GM12875 (cell line): ENCODE measurements at regions not wholly inside any gene's neighbourhood (a gene's known extent, or its start where the extent isn't known, plus 50 kb on each side); places are given as distances from the start of the nearest gene placed in this dataset.

Source experiments
- H3K4me3 ChIP-seq: one replicate; pipeline ENCODE4 v1.5.1; 2011; ENCODE audit warnings: low read depth, low read length, control low read depth
- TF ChIP-seq, protein P1 (sequence below): IDR thresholded peaks from 2 replicates; pipeline ENCODE4 v1.5.1; 2011; ENCODE audit warnings: low read depth, mild to moderate bottlenecking, control low read depth, inconsistent platforms, low read length, moderate library complexity, borderline replicate concordance; ENCODE audit not compliant: insufficient read depth

GRCh38 chr6:167517254-167517916 is 192.5 kb downstream of the TTLL2 start:
- TF ChIP-seq, protein P1, sequence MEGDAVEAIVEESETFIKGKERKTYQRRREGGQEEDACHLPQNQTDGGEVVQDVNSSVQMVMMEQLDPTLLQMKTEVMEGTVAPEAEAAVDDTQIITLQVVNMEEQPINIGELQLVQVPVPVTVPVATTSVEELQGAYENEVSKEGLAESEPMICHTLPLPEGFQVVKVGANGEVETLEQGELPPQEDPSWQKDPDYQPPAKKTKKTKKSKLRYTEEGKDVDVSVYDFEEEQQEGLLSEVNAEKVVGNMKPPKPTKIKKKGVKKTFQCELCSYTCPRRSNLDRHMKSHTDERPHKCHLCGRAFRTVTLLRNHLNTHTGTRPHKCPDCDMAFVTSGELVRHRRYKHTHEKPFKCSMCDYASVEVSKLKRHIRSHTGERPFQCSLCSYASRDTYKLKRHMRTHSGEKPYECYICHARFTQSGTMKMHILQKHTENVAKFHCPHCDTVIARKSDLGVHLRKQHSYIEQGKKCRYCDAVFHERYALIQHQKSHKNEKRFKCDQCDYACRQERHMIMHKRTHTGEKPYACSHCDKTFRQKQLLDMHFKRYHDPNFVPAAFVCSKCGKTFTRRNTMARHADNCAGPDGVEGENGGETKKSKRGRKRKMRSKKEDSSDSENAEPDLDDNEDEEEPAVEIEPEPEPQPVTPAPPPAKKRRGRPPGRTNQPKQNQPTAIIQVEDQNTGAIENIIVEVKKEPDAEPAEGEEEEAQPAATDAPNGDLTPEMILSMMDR = no peak

DNA sequence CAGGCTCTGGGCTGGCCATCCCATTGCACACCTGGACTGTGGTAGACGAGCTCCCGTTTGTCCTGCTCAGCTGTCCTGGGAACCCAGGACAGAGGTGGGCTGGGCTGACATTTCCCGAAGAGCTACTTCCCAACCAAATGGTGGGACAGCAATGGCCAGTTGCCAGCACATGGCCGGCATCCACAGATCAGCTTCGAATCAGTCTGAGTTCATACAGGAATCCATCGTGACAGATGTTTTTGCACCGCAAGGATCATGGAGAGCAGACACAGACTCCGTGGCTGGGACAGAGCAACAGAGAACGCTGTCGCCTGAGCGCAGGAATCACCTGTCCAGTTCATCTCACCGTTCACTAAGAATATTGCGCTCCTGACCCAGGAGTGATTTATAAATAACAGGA is 198.5 kb downstream of the TTLL2 start:
- no peak overlapping the region for H3K4me3 ChIP-seq
- TF ChIP-seq, protein P1 = no peak

More at GRCh38 chr6:167517254-167517916, 192.5 kb downstream of the TTLL2 start:
- H3K4me3 ChIP-seq = no peak overlapping the region

DNA sequence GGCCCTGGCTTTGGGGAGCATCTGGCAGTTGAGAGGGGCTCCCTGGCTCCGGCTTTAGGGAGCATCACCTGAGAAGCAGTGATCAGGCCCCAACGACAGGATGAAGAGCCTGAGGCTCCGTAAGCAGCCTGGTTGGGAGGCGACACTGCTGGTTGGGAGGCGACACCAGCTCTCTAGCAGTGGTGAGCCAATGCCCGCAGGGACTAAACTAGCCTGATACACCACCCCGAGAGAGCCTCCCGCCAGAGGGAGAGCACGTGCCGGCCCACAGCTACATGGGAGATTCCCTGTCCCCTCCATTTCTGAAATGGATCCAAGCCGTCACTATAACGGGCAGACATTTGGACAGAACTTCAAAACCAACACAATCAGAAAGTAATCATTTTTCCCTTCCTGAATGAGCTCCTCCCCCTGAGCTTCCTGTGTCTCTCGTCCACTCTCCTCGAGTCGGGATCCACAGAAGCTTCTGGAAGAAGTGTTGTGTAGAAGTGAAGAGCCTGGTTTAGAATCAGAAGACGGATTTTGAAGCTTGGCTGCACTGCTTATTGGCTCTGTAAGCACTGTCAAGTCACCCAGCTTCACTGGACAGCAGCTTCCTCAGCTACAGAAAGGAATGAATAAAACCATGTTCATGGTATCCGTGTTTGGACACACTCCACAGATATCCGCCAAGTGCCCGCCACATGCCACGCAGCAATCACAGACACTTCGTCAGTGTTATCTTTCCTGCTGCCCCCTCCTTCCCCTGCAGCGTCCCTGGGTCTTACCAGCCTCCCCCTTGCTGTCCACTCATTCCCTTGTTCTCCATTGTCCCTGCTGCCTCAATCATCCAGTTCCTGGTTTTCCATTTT is 199.6 kb downstream of the TTLL2 start:
- TF ChIP-seq, protein P1 = no peak
- no peak overlapping the region for H3K4me3 ChIP-seq

DNA sequence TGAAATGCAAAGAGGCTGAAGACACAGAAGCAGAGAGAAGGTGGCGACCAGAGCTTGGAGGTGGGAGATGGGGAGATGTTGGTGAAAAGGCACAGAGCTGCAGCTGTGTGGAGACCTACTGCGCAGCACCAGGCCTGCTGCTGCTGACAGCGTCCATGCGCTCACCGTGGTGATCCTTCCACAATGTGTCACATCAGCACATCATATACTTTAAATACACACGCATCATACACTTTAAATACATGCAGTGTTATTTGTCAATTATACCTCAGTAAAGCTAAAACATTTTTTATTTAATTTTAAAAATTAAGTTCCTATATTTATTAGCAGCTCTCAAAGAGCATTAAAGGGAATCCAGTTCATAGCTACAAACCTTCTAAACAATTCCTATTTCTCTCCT is 200.9 kb downstream of the TTLL2 start:
- TF ChIP-seq, protein P1 = no peak

GRCh38 chr6:167526465-167527368 is 201.8 kb downstream of the TTLL2 start:
- TF ChIP-seq, protein P1 = no peak
- no peak overlapping the region for H3K4me3 ChIP-seq

More for the DNA sequence above, 200.9 kb downstream of the TTLL2 start:
- no peak overlapping the region for H3K4me3 ChIP-seq

GRCh38 chr6:167528239-167528638 is 203.4 kb downstream of the TTLL2 start:
- H3K4me3 ChIP-seq = no peak overlapping the region
- TF ChIP-seq, protein P1 = no peak
